Trophoblast cell (in vitro differentiated cells and primary cell): ENCODE measurements at regions not wholly inside any gene's neighbourhood (a gene's known extent, or its start where the extent isn't known, plus 50 kb on each side); places are given as distances from the start of the nearest gene placed in this dataset.

ENCODE experiments used
- DNase-seq, 2 donors: peaks; one replicate each; pipeline ENCODE4 v3.0.0-alpha.2; 2016
- H2AFZ ChIP-seq: 2 replicates; pipeline ENCODE4 v1.6.1; 2013; ENCODE audit warnings: low read length, moderate library complexity, mild to moderate bottlenecking; ENCODE audit not compliant: insufficient read depth, poor library complexity
- H2AK5ac ChIP-seq: 2 replicates; pipeline ENCODE4 v1.6.1; 2013; ENCODE audit warnings: mild to moderate bottlenecking, low read length
- H2BK120ac ChIP-seq: 2 replicates; pipeline ENCODE4 v1.6.1; 2013; ENCODE audit warnings: low read length, mild to moderate bottlenecking, moderate library complexity; ENCODE audit not compliant: insufficient read depth, poor library complexity
- H2BK12ac ChIP-seq: 2 replicates; pipeline ENCODE4 v1.6.1; 2013; ENCODE audit warnings: mild to moderate bottlenecking, low read length, moderate library complexity
- H2BK5ac ChIP-seq: 2 replicates; pipeline ENCODE4 v1.6.1; 2013; ENCODE audit warnings: low read length, low read depth, moderate library complexity, mild to moderate bottlenecking; ENCODE audit not compliant: poor library complexity
- H3K14ac ChIP-seq: 2 replicates; pipeline ENCODE4 v1.6.1; 2013; ENCODE audit warnings: mild to moderate bottlenecking, low read length
- H3K18ac ChIP-seq: 2 replicates; pipeline ENCODE4 v1.6.1; 2013; ENCODE audit warnings: mild to moderate bottlenecking, low read length
- H3K23ac ChIP-seq: 2 replicates; pipeline ENCODE4 v1.6.1; 2013; ENCODE audit warnings: low read length
- H3K27ac ChIP-seq: 2 replicates; pipeline ENCODE4 v1.5.1; 2013; ENCODE audit warnings: low read depth, mild to moderate bottlenecking, inconsistent platforms, low read length, moderate library complexity
- H3K27me3 ChIP-seq: 2 replicates; pipeline ENCODE4 v1.6.1; 2013; ENCODE audit warnings: inconsistent platforms, mild to moderate bottlenecking, low read length, moderate library complexity; ENCODE audit not compliant: insufficient read depth
- H3K36me3 ChIP-seq, 2 experiments: 1 replicate in 1 of 2; 2 replicates in 1 of 2; pipeline ENCODE4 v1.6.1; 2013; ENCODE audit warnings: low read length in 2 of 2, mild to moderate bottlenecking in 2 of 2, moderate library complexity in 1 of 2; ENCODE audit not compliant: insufficient read depth in 2 of 2, control insufficient read depth in 1 of 2
- H3K4ac ChIP-seq: 2 replicates; pipeline ENCODE4 v1.6.1; 2013; ENCODE audit warnings: low read depth, mild to moderate bottlenecking, low read length, moderate library complexity
- H3K4me1 ChIP-seq, 2 experiments: 1 replicate in 1 of 2; 2 replicates in 1 of 2; pipeline ENCODE4 v1.6.1; 2013; ENCODE audit warnings: low read length in 2 of 2, mild to moderate bottlenecking in 2 of 2, moderate library complexity in 1 of 2; ENCODE audit not compliant: insufficient read depth in 2 of 2, control insufficient read depth in 1 of 2
- H3K4me2 ChIP-seq: 2 replicates; pipeline ENCODE4 v1.6.1; 2013; ENCODE audit warnings: inconsistent platforms, mild to moderate bottlenecking, low read length, moderate library complexity
- H3K4me3 ChIP-seq: 2 replicates; pipeline ENCODE4 v1.5.1; 2013; ENCODE audit warnings: mild to moderate bottlenecking, low read depth, low read length, inconsistent platforms
- H3K79me1 ChIP-seq: one replicate; pipeline ENCODE4 v1.6.1; 2013; ENCODE audit warnings: low read length
- H3K79me2 ChIP-seq: 2 replicates; pipeline ENCODE4 v1.6.1; 2013; ENCODE audit warnings: low read length, mild to moderate bottlenecking; ENCODE audit not compliant: control insufficient read depth, insufficient read depth, poor library complexity
- H3K9ac ChIP-seq: 2 replicates; pipeline ENCODE4 v1.6.1; 2013; ENCODE audit warnings: mild to moderate bottlenecking, low read length
- H3K9me3 ChIP-seq: 2 replicates; pipeline ENCODE4 v1.6.1; 2013; ENCODE audit warnings: low read depth, mild to moderate bottlenecking, control low read depth, inconsistent platforms, low read length; ENCODE audit not compliant: insufficient read depth
- H4K12ac ChIP-seq: 2 replicates; pipeline ENCODE4 v1.6.1; 2013; ENCODE audit warnings: low read depth, mild to moderate bottlenecking, low read length, moderate library complexity
- H4K8ac ChIP-seq: 2 replicates; pipeline ENCODE4 v1.6.1; 2013; ENCODE audit warnings: low read depth, mild to moderate bottlenecking, low read length, moderate library complexity
- H4K91ac ChIP-seq: one replicate; pipeline ENCODE4 v1.6.1; 2013; ENCODE audit warnings: low read depth, mild to moderate bottlenecking, low read length, moderate library complexity
- WGBS: extraction: QIAGEN DNeasy Blood & Tissue Kit; methylation state at CpG from one replicate; pipeline ENCODE4 v1.1.7; 2013; ENCODE audit warnings: missing lambda C conversion rate; ENCODE audit not compliant: insufficient read length, insufficient coverage; ENCODE audit errors: extremely low coverage; 5-methylcytosine and 5-hydroxymethylcytosine counted together

GRCh38 chr6:135789375-135790050 lies 62.0 kb upstream of the PDE7B start:
- Histone ChIP-seq H2AK5ac (no peak overlapping the region), H4K12ac (no peak overlapping the region), H3K23ac (no peak overlapping the region), H4K8ac (no peak overlapping the region), H2BK12ac (no peak overlapping the region), H3K14ac (no peak overlapping the region), H3K18ac (no peak overlapping the region), H4K91ac (no peak overlapping the region), H3K4me3 (no peak overlapping the region), H3K4ac (no peak overlapping the region), H3K4me1 (no peaks in the 10 kb centered on the region), H2BK120ac (no peak overlapping the region), H3K36me3 (no peaks in the 10 kb centered on the region), H3K9ac (no peak overlapping the region), H3K4me2 (no peak overlapping the region), H3K27ac (no peak overlapping the region), H2BK5ac (no peak overlapping the region), H3K79me2 (no peaks in the 10 kb centered on the region), H3K27me3 (no peaks in the 10 kb centered on the region), H3K9me3 (no peaks in the 10 kb centered on the region), H3K79me1 (no peaks in the 10 kb centered on the region), H2AFZ (no peak overlapping the region)
- DNase-seq = no peak
- no CpG with 5 or more reads among the region's 6 CpGs for WGBS

GRCh38 chr6:135791441-135791840 lies 60.1 kb upstream of the PDE7B start:
- Histone ChIP-seq H2BK5ac (no peak overlapping the region), H3K27ac (no peak overlapping the region), H3K27me3 (no peaks in the 10 kb centered on the region), H3K36me3 (no peaks in the 10 kb centered on the region), H3K9ac (no peak overlapping the region), H4K8ac (no peak overlapping the region), H3K79me1 (no peaks in the 10 kb centered on the region), H3K79me2 (no peaks in the 10 kb centered on the region), H2AFZ (no peak overlapping the region), H4K12ac (no peak overlapping the region), H3K23ac (no peak overlapping the region), H3K4me2 (no peak overlapping the region), H3K14ac (no peak overlapping the region), H2AK5ac (no peak overlapping the region), H3K4me1 (no peaks in the 10 kb centered on the region), H4K91ac (no peak overlapping the region), H3K4ac (no peak overlapping the region), H2BK12ac (no peak overlapping the region), H2BK120ac (no peak overlapping the region), H3K4me3 (no peak overlapping the region), H3K9me3 (no peaks in the 10 kb centered on the region), H3K18ac (no peak overlapping the region)
- WGBS = no CpG with 5 or more reads among the region's 4 CpGs
- no peak for DNase-seq

GRCh38 chr6:135796643-135797305 lies 54.7 kb upstream of the PDE7B start:
- H4K8ac ChIP-seq = no peak overlapping the region
- no peaks in the 10 kb centered on the region for H3K27me3 ChIP-seq
- no peak overlapping the region for H4K91ac ChIP-seq
- no peaks in the 10 kb centered on the region for H3K79me1 ChIP-seq
- no peak overlapping the region for H2BK120ac ChIP-seq
- no peak overlapping the region for H2BK5ac ChIP-seq
- H2AFZ ChIP-seq = no peak overlapping the region
- WGBS = no CpG with 5 or more reads among the region's 7 CpGs
- H2AK5ac ChIP-seq = no peak overlapping the region
- no peaks in the 10 kb centered on the region for H3K4me1 ChIP-seq
- H3K9me3 ChIP-seq = no peaks in the 10 kb centered on the region
- H3K36me3 ChIP-seq = no peaks in the 10 kb centered on the region
- H3K14ac ChIP-seq = no peak overlapping the region
- H3K4me2 ChIP-seq = no peak overlapping the region
- H3K23ac ChIP-seq = no peak overlapping the region
- H2BK12ac ChIP-seq = no peak overlapping the region
- H3K4ac ChIP-seq = no peak overlapping the region
- H3K27ac ChIP-seq = no peak overlapping the region
- no peak overlapping the region for H3K9ac ChIP-seq
- no peak overlapping the region for H3K4me3 ChIP-seq
- no peak overlapping the region for H3K18ac ChIP-seq
- no peak for DNase-seq
- no peaks in the 10 kb centered on the region for H3K79me2 ChIP-seq
- H4K12ac ChIP-seq = no peak overlapping the region

- no peaks in the 10 kb centered on the region for H3K36me3 ChIP-seq
- no peak overlapping the region for H2BK12ac ChIP-seq
- no peaks in the 10 kb centered on the region for H3K4me1 ChIP-seq
- no peak overlapping the region for H3K18ac ChIP-seq
- H2AFZ ChIP-seq = no peak overlapping the region
- H3K4ac ChIP-seq = no peak overlapping the region
- H4K8ac ChIP-seq = no peak overlapping the region
- no peak overlapping the region for H4K12ac ChIP-seq
- no peaks in the 10 kb centered on the region for H3K27me3 ChIP-seq
- no peaks in the 10 kb centered on the region for H3K79me1 ChIP-seq
- no CpG with 5 or more reads among the region's 3 CpGs for WGBS
- no peak for DNase-seq
- no peak overlapping the region for H3K27ac ChIP-seq
- H3K9me3 ChIP-seq = no peaks in the 10 kb centered on the region
- H3K9ac ChIP-seq = no peak overlapping the region
- H4K91ac ChIP-seq = no peak overlapping the region
- H3K14ac ChIP-seq = no peak overlapping the region
- H3K23ac ChIP-seq = no peak overlapping the region
- H3K79me2 ChIP-seq = no peaks in the 10 kb centered on the region
- H3K4me3 ChIP-seq = no peak overlapping the region
- no peak overlapping the region for H2BK5ac ChIP-seq
- H2AK5ac ChIP-seq = no peak overlapping the region
- H3K4me2 ChIP-seq = no peak overlapping the region
- no peak overlapping the region for H2BK120ac ChIP-seq
These were observed 54.1 kb upstream of the PDE7B start for GRCh38 chr6:135797361-135797760.
